ENCODE measurements at regions not wholly inside any gene's neighbourhood (a gene's known extent, or its start where the extent isn't known, plus 50 kb on each side); places are given as distances from the start of the nearest gene placed in this dataset.

- intact Hi-C loops (cut with micrococcal nuclease): no loop called here
- H3K4me2 ChIP-seq (ENCODE audit: insufficient read depth, low read length): no peak overlapping the region
- H3K4me1 ChIP-seq (ENCODE audit: control insufficient read depth, extremely low read depth, insufficient read depth, low read length): peaks cover 4% of the 10 kb centered on the region
- CTCF ChIA-PET: interaction anchor here (0.8 to 1.3 kb wide), 3 partner anchors 10 to 146 kb away, joined by 3 to 5 read pairs (median 3); no protein-coding TSS in a partner anchor
- no TSS peak for BruUV-seq (replicated peaks)
- POLR2A ChIA-PET: no interaction called here
- no peaks in the 10 kb centered on the region for H3K9me3 ChIP-seq (replicated peaks; ENCODE audit: control insufficient read depth, insufficient read depth, low read length)
- no peaks in the 10 kb centered on the region for H3K9me1 ChIP-seq (replicated peaks; ENCODE audit: control insufficient read depth, extremely low read depth, insufficient read depth, low read length)
- no peak overlapping the region for H3K9ac ChIP-seq (replicated peaks; ENCODE audit: extremely low read depth, insufficient read depth, low read length)
- dilution Hi-C loops (cut with MboI; ENCODE audit: extremely low pct_ligation_motif_present, low sequenced_read_pairs): no loop called here
- H2AFZ ChIP-seq (ENCODE audit: low read depth, low read length): no peak overlapping the region
- H3K36me3 ChIP-seq (ENCODE audit: control insufficient read depth in 2 of 2, extremely low read depth in 1 of 2, insufficient read depth in 2 of 2, low read length in 2 of 2): no peaks in the 10 kb centered on the region
- H3K27ac ChIP-seq (ENCODE audit: insufficient read depth, low read depth, low read length): no peak overlapping the region
- H4K20me1 ChIP-seq (replicated peaks; ENCODE audit: control insufficient read depth, extremely low read depth, insufficient read depth, low read length): no peaks in the 10 kb centered on the region
- no peak for DNase-seq (ENCODE audit: low read depth, low spot score)
- peaks cover 12 to 31% of the 10 kb centered on the region in 2 experiments for H3K27me3 ChIP-seq (ENCODE audit: control insufficient read depth in 2 of 2, insufficient read depth in 2 of 2, low read length in 2 of 2)
- no peak for FAIRE-seq
- H3K4me3 ChIP-seq (replicated peaks in 1 of 3; ENCODE audit: insufficient read depth in 1 of 3, low read depth in 1 of 3, low read length in 3 of 3): no peak overlapping the region
- H3K79me2 ChIP-seq (ENCODE audit: control insufficient read depth, insufficient read depth, low read length): no peaks in the 10 kb centered on the region
- TF ChIP-seq JUN (IDR thresholded peaks at IDR 0.05; ENCODE audit: borderline replicate concordance, insufficient read depth, insufficient read length, low read depth): no peak
Measured at GRCh38 chr5:135186662-135187522, 152.9 kb upstream of the PITX1 start.

DNA sequence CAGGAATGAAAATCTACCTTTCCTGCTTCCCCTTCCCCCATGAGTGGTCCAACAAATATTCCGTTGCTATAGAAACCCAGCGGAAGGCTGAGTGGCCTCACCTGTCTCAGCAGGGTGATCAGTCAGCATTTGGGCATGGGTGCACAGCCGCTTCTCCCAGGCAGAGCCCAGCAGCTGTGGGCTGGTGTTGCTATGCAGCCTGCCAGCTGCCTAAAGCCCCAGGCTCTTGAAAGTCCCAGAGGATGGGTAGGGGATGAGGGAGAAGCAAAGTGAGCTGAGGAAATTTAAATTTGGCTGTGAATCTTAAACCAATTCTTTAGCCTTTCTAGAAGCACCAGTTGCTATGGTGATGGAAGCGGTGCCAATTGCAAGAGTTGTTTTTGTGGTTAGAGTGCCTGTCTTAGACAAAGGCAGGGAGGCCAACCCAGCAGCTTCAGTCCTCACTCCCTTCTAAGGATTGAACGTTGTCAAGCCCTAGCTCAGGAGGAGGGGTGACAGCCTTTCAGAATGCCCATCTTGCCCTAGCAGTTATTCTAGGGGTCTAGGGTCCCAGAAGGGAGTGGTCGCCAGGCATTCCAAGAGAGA lies 151.5 kb upstream of the PITX1 start:
- ChIA-PET CTCF (no interaction called here), POLR2A (no interaction called here)
- H3K4me3 ChIP-seq (replicated peaks in 1 of 3; ENCODE audit: insufficient read depth in 1 of 3, low read depth in 1 of 3, low read length in 3 of 3): no peak overlapping the region
- H3K4me2 ChIP-seq (ENCODE audit: insufficient read depth, low read length): no peak overlapping the region
- intact Hi-C loops (cut with micrococcal nuclease): no loop called here
- no peaks in the 10 kb centered on the region for H3K36me3 ChIP-seq (ENCODE audit: control insufficient read depth in 2 of 2, extremely low read depth in 1 of 2, insufficient read depth in 2 of 2, low read length in 2 of 2)
- no peaks in the 10 kb centered on the region for H4K20me1 ChIP-seq (replicated peaks; ENCODE audit: control insufficient read depth, extremely low read depth, insufficient read depth, low read length)
- H3K9me1 ChIP-seq (replicated peaks; ENCODE audit: control insufficient read depth, extremely low read depth, insufficient read depth, low read length): no peaks in the 10 kb centered on the region
- FAIRE-seq: no peak
- H3K9me3 ChIP-seq (replicated peaks; ENCODE audit: control insufficient read depth, insufficient read depth, low read length): no peaks in the 10 kb centered on the region
- no peak overlapping the region for H2AFZ ChIP-seq (ENCODE audit: low read depth, low read length)
- TF ChIP-seq, protein P1, sequence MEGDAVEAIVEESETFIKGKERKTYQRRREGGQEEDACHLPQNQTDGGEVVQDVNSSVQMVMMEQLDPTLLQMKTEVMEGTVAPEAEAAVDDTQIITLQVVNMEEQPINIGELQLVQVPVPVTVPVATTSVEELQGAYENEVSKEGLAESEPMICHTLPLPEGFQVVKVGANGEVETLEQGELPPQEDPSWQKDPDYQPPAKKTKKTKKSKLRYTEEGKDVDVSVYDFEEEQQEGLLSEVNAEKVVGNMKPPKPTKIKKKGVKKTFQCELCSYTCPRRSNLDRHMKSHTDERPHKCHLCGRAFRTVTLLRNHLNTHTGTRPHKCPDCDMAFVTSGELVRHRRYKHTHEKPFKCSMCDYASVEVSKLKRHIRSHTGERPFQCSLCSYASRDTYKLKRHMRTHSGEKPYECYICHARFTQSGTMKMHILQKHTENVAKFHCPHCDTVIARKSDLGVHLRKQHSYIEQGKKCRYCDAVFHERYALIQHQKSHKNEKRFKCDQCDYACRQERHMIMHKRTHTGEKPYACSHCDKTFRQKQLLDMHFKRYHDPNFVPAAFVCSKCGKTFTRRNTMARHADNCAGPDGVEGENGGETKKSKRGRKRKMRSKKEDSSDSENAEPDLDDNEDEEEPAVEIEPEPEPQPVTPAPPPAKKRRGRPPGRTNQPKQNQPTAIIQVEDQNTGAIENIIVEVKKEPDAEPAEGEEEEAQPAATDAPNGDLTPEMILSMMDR (IDR thresholded peaks at IDR 0.05; ENCODE audit: extremely low read depth in 1 of 2, insufficient read depth in 1 of 2, low read depth in 1 of 2, low read length in 2 of 2): no peak
- TF ChIP-seq POLR2AphosphoS5 (IDR thresholded peaks at IDR 0.05; ENCODE audit: insufficient read depth, low read depth, low read length) (no peak), GATA2 (IDR thresholded peaks at IDR 0.05; ENCODE audit: insufficient read depth, insufficient read length, low read depth, low read length) (no peak)
- DNase-seq (ENCODE audit: low read depth, low spot score): no peak
- H3K4me1 ChIP-seq (ENCODE audit: control insufficient read depth, extremely low read depth, insufficient read depth, low read length): no peaks in the 10 kb centered on the region
- H3K27ac ChIP-seq (ENCODE audit: insufficient read depth, low read depth, low read length): no peak overlapping the region
- dilution Hi-C loops (cut with MboI; ENCODE audit: extremely low pct_ligation_motif_present, low sequenced_read_pairs): no loop called here
- H3K9ac ChIP-seq (replicated peaks; ENCODE audit: extremely low read depth, insufficient read depth, low read length): no peak overlapping the region
- peaks cover 12 to 29% of the 10 kb centered on the region in 2 experiments for H3K27me3 ChIP-seq (ENCODE audit: control insufficient read depth in 2 of 2, insufficient read depth in 2 of 2, low read length in 2 of 2)
- no TSS peak for BruUV-seq (replicated peaks)
- H3K79me2 ChIP-seq (ENCODE audit: control insufficient read depth, insufficient read depth, low read length): no peaks in the 10 kb centered on the region
